H1 (cell line): ENCODE measurements at regions not wholly inside any gene's neighbourhood (a gene's known extent, or its start where the extent isn't known, plus 50 kb on each side); places are given as distances from the start of the nearest gene placed in this dataset.

ENCODE experiments used
- CTCF ChIA-PET: fragments of 300-600 bp; sonication (Branson Sonifier 250); formaldehyde crosslinking; loops from one replicate; lab custom pipeline; 2021; ENCODE audit not compliant: partially characterized antibody; lab: Charles Lee
- POLR2A ChIA-PET: fragments of 300-600 bp; sonication (Branson Sonifier 250); formaldehyde crosslinking; loops from one replicate; lab custom pipeline; 2021; ENCODE audit warnings: inconsistent platforms; ENCODE audit not compliant: partially characterized antibody; lab: Charles Lee
- DNase-seq, 2 experiments: peaks; one replicate each; pipeline versions ENCODE4 v3.0.0 to v3.0.0-alpha.2; 2010 to 2022; ENCODE audit warnings: low spot score in 2 of 2, low read depth in 1 of 2, mixed read lengths in 1 of 2
- FAIRE-seq: peaks from 2 replicates; lab custom pipeline; 2011; peaks lifted over from hg19 to GRCh38; lab: Jason Lieb, UNC
- H2AFZ ChIP-seq: 2 replicates; pipeline ENCODE4 v1.8.1; 2012; ENCODE audit warnings: low read length, inconsistent platforms
- H2AK5ac ChIP-seq: 2 replicates; pipeline ENCODE4 v1.6.1; 2013; ENCODE audit warnings: low read depth, low read length
- H2BK120ac ChIP-seq: replicated peaks from 2 replicates; pipeline ENCODE3; 2013; ENCODE audit warnings: low read depth, low read length, inconsistent platforms
- H2BK12ac ChIP-seq: 2 replicates; pipeline ENCODE4 v1.6.1; 2013; ENCODE audit warnings: low read depth, low read length
- H2BK15ac ChIP-seq: 2 replicates; pipeline ENCODE4 v1.6.1; 2013; ENCODE audit warnings: low read length
- H2BK20ac ChIP-seq: 2 replicates; pipeline ENCODE4 v1.6.1; 2013; ENCODE audit warnings: low read length
- H2BK5ac ChIP-seq: 2 replicates; pipeline ENCODE4 v1.6.1; 2013; ENCODE audit warnings: low read depth, low read length
- H3K14ac ChIP-seq: 2 replicates; pipeline ENCODE4 v1.6.1; 2013; ENCODE audit warnings: inconsistent platforms; ENCODE audit not compliant: insufficient read length
- H3K18ac ChIP-seq: 2 replicates; pipeline ENCODE4 v1.6.1; 2013; ENCODE audit warnings: low read length; ENCODE audit errors: extremely low read depth
- H3K23ac ChIP-seq: 2 replicates; pipeline ENCODE4 v1.6.1; 2013; ENCODE audit warnings: inconsistent platforms; ENCODE audit not compliant: insufficient read length
- H3K23me2 ChIP-seq: 2 replicates; pipeline ENCODE4 v1.6.1; 2013; ENCODE audit warnings: low read depth, low read length
- H3K27ac ChIP-seq: 2 replicates; pipeline ENCODE4 v1.6.1; 2011; ENCODE audit warnings: low read depth, low read length, inconsistent platforms
- H3K27me3 ChIP-seq, 4 experiments: replicated peaks in 1 of 4; 1 replicate in 1 of 4; 2 replicates in 3 of 4; pipeline versions ENCODE4 v1.6.1 to v1.8.1; 2011 to 2013; ENCODE audit warnings: low read length in 3 of 4, mild to moderate bottlenecking in 3 of 4, inconsistent platforms in 2 of 4, mixed read lengths in 2 of 4, moderate library complexity in 1 of 4; ENCODE audit not compliant: control insufficient read depth in 3 of 4, insufficient read depth in 3 of 4; ENCODE audit errors: extremely low read depth in 1 of 4
- H3K36me3 ChIP-seq, 4 experiments: 2 replicates each; pipeline versions ENCODE4 v1.6.1 to v1.8.1; 2011 to 2013; ENCODE audit warnings: mild to moderate bottlenecking in 4 of 4, low read length in 3 of 4, moderate library complexity in 2 of 4, control low read depth in 1 of 4, inconsistent platforms in 1 of 4; ENCODE audit not compliant: insufficient read depth in 4 of 4, control insufficient read depth in 2 of 4
- H3K4ac ChIP-seq: replicated peaks from 2 replicates; pipeline ENCODE3; 2013; ENCODE audit warnings: low read length, low read depth, mixed read lengths, inconsistent platforms; ENCODE audit not compliant: insufficient read length
- H3K4me1 ChIP-seq, 4 experiments: replicated peaks in 1 of 4; 1 replicate in 1 of 4; 2 replicates in 3 of 4; pipeline versions ENCODE4 v1.6.1 to v1.8.1; 2011 to 2013; ENCODE audit warnings: low read length in 3 of 4, inconsistent platforms in 2 of 4, mixed read lengths in 1 of 4; ENCODE audit not compliant: insufficient read depth in 4 of 4, control insufficient read depth in 3 of 4
- H3K4me2 ChIP-seq, 2 experiments: 2 replicates each; pipeline versions ENCODE4 v1.6.1 to v1.8.1; 2011 to 2013; ENCODE audit warnings: low read depth in 2 of 2, low read length in 2 of 2, control low read depth in 1 of 2, inconsistent platforms in 1 of 2, mild to moderate bottlenecking in 1 of 2; ENCODE audit not compliant: insufficient read depth in 1 of 2
- H3K4me3 ChIP-seq, 4 experiments: fragments of 200-600, 300-600 bp in 1 of 4; sonication (generic), shearing (Covaris generic), sonication (Bioruptor Twin) in 1 of 4; 2 replicates each; pipeline versions ENCODE4 v1.5.1 to v1.8.1; 2011 to 2016; ENCODE audit warnings: low read length in 4 of 4, low read depth in 3 of 4, control low read depth in 2 of 4, inconsistent platforms in 2 of 4, mild to moderate bottlenecking in 2 of 4, mixed read lengths in 1 of 4, moderate library complexity in 1 of 4; ENCODE audit not compliant: insufficient read depth in 2 of 4; ENCODE audit errors: extremely low read depth in 1 of 4
- H3K56ac ChIP-seq: replicated peaks from 2 replicates; pipeline ENCODE3; 2013; ENCODE audit warnings: low read depth, mild to moderate bottlenecking, mixed read lengths, low read length, inconsistent platforms; ENCODE audit not compliant: insufficient read length
- H3K79me1 ChIP-seq: 2 replicates; pipeline ENCODE4 v1.6.1; 2013; ENCODE audit warnings: low read depth, low read length, control low read depth
- H3K79me2 ChIP-seq, 2 experiments: 2 replicates each; pipeline versions ENCODE4 v1.6.1 to v1.8.1; 2012 to 2013; ENCODE audit warnings: low read length in 2 of 2, mild to moderate bottlenecking in 2 of 2, inconsistent platforms in 1 of 2; ENCODE audit not compliant: insufficient read depth in 2 of 2, control insufficient read depth in 1 of 2
- H3K9ac ChIP-seq, 4 experiments: replicated peaks in 1 of 4; 1 replicate in 1 of 4; 2 replicates in 3 of 4; pipeline versions ENCODE4 v1.6.1 to v1.8.1; 2011 to 2013; ENCODE audit warnings: low read depth in 3 of 4, low read length in 3 of 4, control low read depth in 2 of 4, mild to moderate bottlenecking in 2 of 4, moderate library complexity in 2 of 4, inconsistent platforms in 1 of 4; ENCODE audit errors: extremely low read depth in 1 of 4
- H3K9me3 ChIP-seq, 2 experiments: 2 replicates each; pipeline versions ENCODE4 v1.6.1 to v1.8.1; 2012 to 2013; ENCODE audit warnings: mild to moderate bottlenecking in 2 of 2, moderate library complexity in 2 of 2, control low read depth in 1 of 2, inconsistent platforms in 1 of 2, low read depth in 1 of 2, low read length in 1 of 2, mixed read lengths in 1 of 2; ENCODE audit not compliant: insufficient read depth in 2 of 2
- H4K20me1 ChIP-seq, 2 experiments: replicated peaks in 1 of 2; 2 replicates each; pipeline versions ENCODE3 to v1.8.1; 2011 to 2013; ENCODE audit warnings: inconsistent platforms in 2 of 2, low read length in 2 of 2, mild to moderate bottlenecking in 1 of 2; ENCODE audit not compliant: insufficient read depth in 2 of 2, control insufficient read depth in 1 of 2
- H4K5ac ChIP-seq: 2 replicates; pipeline ENCODE4 v1.6.1; 2013; ENCODE audit warnings: low read length, low read depth, mixed read lengths, inconsistent platforms; ENCODE audit not compliant: insufficient read length
- H4K8ac ChIP-seq: 2 replicates; pipeline ENCODE4 v1.8.0; 2013; ENCODE audit warnings: mild to moderate bottlenecking, moderate library complexity, low read length, inconsistent platforms; ENCODE audit not compliant: insufficient read depth; ENCODE audit errors: extremely low read depth
- H4K91ac ChIP-seq: replicated peaks from 2 replicates; pipeline ENCODE3; 2013; ENCODE audit warnings: low read length, mixed read lengths, inconsistent platforms; ENCODE audit not compliant: insufficient read length
- CEBPB ChIP-seq: IDR thresholded peaks from 2 replicates; pipeline ENCODE4 v1.6.1; 2012; ENCODE audit warnings: low read depth, low read length
- JUND ChIP-seq: IDR thresholded peaks from 2 replicates; pipeline ENCODE4 v1.6.1; 2011; ENCODE audit warnings: mild to moderate bottlenecking, improper control_type of control experiment, low read length
- POLR2AphosphoS5 ChIP-seq: IDR thresholded peaks from 2 replicates; pipeline ENCODE4 v1.6.1; 2011; ENCODE audit warnings: low read depth, low read length
- RAD21 ChIP-seq, 2 experiments: IDR thresholded peaks in 1 of 2; conservative IDR thresholded peaks in 1 of 2; 2 replicates each; pipeline ENCODE4 v1.6.1; 2011; ENCODE audit warnings: low read depth in 2 of 2, low read length in 2 of 2, improper control_type of control experiment in 1 of 2, inconsistent platforms in 1 of 2, mild to moderate bottlenecking in 1 of 2, moderate library complexity in 1 of 2
- RFX5 ChIP-seq: IDR thresholded peaks from 2 replicates; pipeline ENCODE4 v1.6.1; 2011; ENCODE audit warnings: low read depth, low read length, improper control_type of control experiment, borderline replicate concordance
- RXRA ChIP-seq: IDR thresholded peaks from 2 replicates; pipeline ENCODE4 v1.6.1; 2011; ENCODE audit warnings: low read depth, mild to moderate bottlenecking, low read length, moderate library complexity; ENCODE audit not compliant: insufficient read depth
- SP1 ChIP-seq: IDR thresholded peaks from 2 replicates; pipeline ENCODE4 v1.6.1; 2011; ENCODE audit warnings: low read depth, low read length
- TEAD4 ChIP-seq: IDR thresholded peaks from 2 replicates; pipeline ENCODE4 v1.6.1; 2012; ENCODE audit warnings: low read depth, low read length, inconsistent platforms, mixed read lengths
- WGBS, 2 experiments: shearing (Covaris generic) in 1 of 2; methylation state at CpG; one replicate each; pipeline versions ENCODE4 v1.1.6 to v1.1.7; 2013 to 2015; ENCODE audit warnings: low lambda C conversion rate in 2 of 2, mixed read lengths in 2 of 2, inconsistent platforms in 1 of 2, low coverage in 1 of 2, missing lambda C conversion rate in 1 of 2; ENCODE audit not compliant: insufficient replicate concordance in 2 of 2, insufficient coverage in 1 of 2, insufficient read length in 1 of 2; ENCODE audit errors: extremely low coverage in 1 of 2, missing lambda C conversion rate in 1 of 2; 5-methylcytosine and 5-hydroxymethylcytosine counted together

GRCh38 chr18:10274301-10274700 is 180.1 kb upstream of the APCDD1 start (continued):
- TF ChIP-seq CEBPB, result no peak

- Histone ChIP-seq H2AFZ (no peak overlapping the region), H3K56ac (no peak overlapping the region), H2BK15ac (no peak overlapping the region), H3K36me3 (no peaks in the 10 kb centered on the region), H4K8ac (no peak overlapping the region), H3K14ac (no peak overlapping the region), H3K4me2 (no peak overlapping the region), H3K79me2 (no peaks in the 10 kb centered on the region), H3K27me3 (no peaks in the 10 kb centered on the region), H3K23me2 (no peaks in the 10 kb centered on the region), H2BK20ac (no peak overlapping the region), H3K9me3 (no peaks in the 10 kb centered on the region), H2BK120ac (no peak overlapping the region), H3K4ac (no peak overlapping the region), H2BK12ac (no peak overlapping the region), H3K23ac (no peak overlapping the region), H3K79me1 (no peaks in the 10 kb centered on the region), H2AK5ac (no peak overlapping the region), H4K5ac (no peak overlapping the region), H3K18ac (no peak overlapping the region), H4K91ac (no peak overlapping the region), H4K20me1 (no peaks in the 10 kb centered on the region), H3K9ac (no peak overlapping the region), H2BK5ac (no peak overlapping the region), H3K27ac (no peak overlapping the region), H3K4me1 (no peaks in the 10 kb centered on the region), H3K4me3 (no peak overlapping the region)
- TF ChIP-seq RAD21 (IDR thresholded peaks at IDR 0.05 in 1 of 2, conservative IDR thresholded peaks at IDR 0.05 in 1 of 2; ENCODE audit: low read depth in 2 of 2, low read length in 2 of 2) (no peak), RFX5 (no peak), RXRA (no peak), SP1 (no peak), JUND (no peak), POLR2AphosphoS5 (no peak), TEAD4 (no peak)
- 100% methylated on average over 3 of the region's 3 CpGs; no CpG with 5 or more reads in 1 of the 2 experiments for WGBS, 2 experiments
- DNase-seq (no peak), FAIRE-seq (no peak)
- ChIA-PET POLR2A (no interaction called here), CTCF (no interaction called here)
These were observed 178.9 kb upstream of the APCDD1 start for GRCh38 chr18:10275486-10275885.
